ENCODE measurements at regions not wholly inside any gene's neighbourhood (a gene's known extent, or its start where the extent isn't known, plus 50 kb on each side); places are given as distances from the start of the nearest gene placed in this dataset.
"Not testable (repeated sequence)": the region's sequence is repeated elsewhere in the genome, so short reads cannot be mapped to it uniquely, and the experiment has no call there.

- no peak for DNase-seq
These were observed 138.2 kb upstream of the NCOR2 start for GRCh38 chr12:124705545-124706138.

- DNase-seq: no peak
These were observed 137.2 kb upstream of the NCOR2 start for GRCh38 chr12:124704619-124705018.

GRCh38 chr12:124703856-124704255 is 136.4 kb upstream of the NCOR2 start:
- no peak for DNase-seq

- DNase-seq: no peak
These were observed 135.3 kb upstream of the NCOR2 start for GRCh38 chr12:124702736-124703135.

- no peak for DNase-seq
These were observed 133.6 kb upstream of the NCOR2 start for GRCh38 chr12:124700810-124701592.

GRCh38 chr12:124699909-124700308 is 132.5 kb upstream of the NCOR2 start:
- no peak for DNase-seq

GRCh38 chr12:124698998-124699305 is 131.5 kb upstream of the NCOR2 start:
- no peak for DNase-seq

GRCh38 chr12:124698211-124698997 is 131.0 kb upstream of the NCOR2 start:
- no peak for DNase-seq

- DNase-seq: not testable (repeated sequence)
These were observed 130.3 kb upstream of the NCOR2 start for GRCh38 chr12:124697722-124698121.

- no peak for DNase-seq
These were observed 129.5 kb upstream of the NCOR2 start for GRCh38 chr12:124696693-124697476.

GRCh38 chr12:124695861-124696260 is 128.4 kb upstream of the NCOR2 start:
- DNase-seq: no peak

- no peak for DNase-seq
These were observed 127.6 kb upstream of the NCOR2 start for GRCh38 chr12:124694846-124695497.

- no peak for DNase-seq
These were observed 126.8 kb upstream of the NCOR2 start for GRCh38 chr12:124694250-124694649.

GRCh38 chr12:124693111-124693723 is 125.8 kb upstream of the NCOR2 start:
- no peak for DNase-seq

- DNase-seq: no peak
These were observed 125.0 kb upstream of the NCOR2 start for GRCh38 chr12:124692443-124692842.

GRCh38 chr12:124691429-124691828 is 124.0 kb upstream of the NCOR2 start:
- no peak for DNase-seq

- DNase-seq: no peak
These were observed 122.2 kb upstream of the NCOR2 start for GRCh38 chr12:124689631-124690030.

- DNase-seq: no peak
These were observed 121.1 kb upstream of the NCOR2 start for GRCh38 chr12:124688356-124688992.

GRCh38 chr12:124687917-124688316 is 120.5 kb upstream of the NCOR2 start:
- no peak for DNase-seq

- DNase-seq: no peak
These were observed 119.9 kb upstream of the NCOR2 start for GRCh38 chr12:124687174-124687902.

Measured in activated T-cell treated with anti-CD3 and anti-CD28 coated beads for 4 hours (primary cell).